ENCODE measurements at regions not wholly inside any gene's neighbourhood (a gene's known extent, or its start where the extent isn't known, plus 50 kb on each side); places are given as distances from the start of the nearest gene placed in this dataset.

DNA sequence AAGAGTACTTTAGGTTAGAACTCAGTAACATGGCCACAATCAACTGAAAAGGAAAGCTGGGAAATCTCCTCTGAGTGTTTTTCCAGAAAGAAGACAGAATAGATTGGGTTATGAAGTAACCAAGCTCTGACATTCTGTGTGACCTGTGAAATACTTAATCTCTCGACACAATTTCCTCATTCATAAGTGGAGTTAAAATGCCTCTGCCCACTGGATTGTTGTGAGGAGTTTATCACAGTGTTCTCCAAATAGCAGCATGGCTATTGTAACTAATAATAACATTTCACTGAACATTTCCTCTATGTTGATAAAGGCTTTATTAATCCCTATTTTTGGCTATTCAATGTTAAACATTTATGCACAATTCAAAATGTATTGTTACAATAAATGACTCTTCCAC, 311.0 kb downstream of the GABRB2 start:
- DNase-seq, result no peak

DNA sequence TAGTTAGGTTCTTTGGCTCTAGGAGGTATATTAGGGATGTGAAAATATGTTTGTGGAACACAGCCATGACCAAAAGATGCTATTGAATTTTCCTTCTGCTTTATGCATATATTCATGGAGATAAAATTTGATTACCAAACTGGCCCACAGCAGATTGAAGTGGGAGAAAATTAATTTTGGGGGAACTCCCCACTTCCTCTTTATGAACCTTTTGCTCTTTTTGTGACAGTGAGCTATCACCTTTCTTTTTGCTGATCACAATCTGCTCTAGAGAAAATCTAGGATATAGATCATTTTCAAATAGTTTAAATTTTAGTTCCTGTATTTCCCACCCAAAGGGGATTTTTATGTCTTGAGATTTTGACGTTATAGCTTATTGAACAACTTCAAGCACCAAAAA, 313.0 kb downstream of the GABRB2 start:
- no peak for DNase-seq

DNA sequence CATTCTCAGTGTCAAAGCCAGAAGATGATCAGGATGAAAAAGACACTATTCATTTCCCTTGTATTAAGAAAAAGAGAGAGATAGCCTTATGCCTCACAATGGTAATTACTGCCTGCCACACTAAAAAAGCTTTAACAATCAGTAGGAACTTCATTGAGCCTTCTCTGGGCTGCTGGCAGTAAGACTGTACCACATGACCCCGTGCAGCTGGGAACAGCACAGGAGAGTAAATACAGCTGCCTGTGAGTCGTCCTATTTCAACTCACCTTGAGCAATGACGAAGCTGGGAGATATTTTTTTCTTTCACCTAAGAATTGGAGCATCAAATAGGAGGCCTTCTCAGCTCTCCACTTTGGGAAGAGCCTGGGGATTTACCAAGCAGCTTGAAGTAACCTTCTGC, 316.3 kb downstream of the GABRB2 start:
- peak; percentile 48 to 79 (median 78) for DNase-seq

DNA sequence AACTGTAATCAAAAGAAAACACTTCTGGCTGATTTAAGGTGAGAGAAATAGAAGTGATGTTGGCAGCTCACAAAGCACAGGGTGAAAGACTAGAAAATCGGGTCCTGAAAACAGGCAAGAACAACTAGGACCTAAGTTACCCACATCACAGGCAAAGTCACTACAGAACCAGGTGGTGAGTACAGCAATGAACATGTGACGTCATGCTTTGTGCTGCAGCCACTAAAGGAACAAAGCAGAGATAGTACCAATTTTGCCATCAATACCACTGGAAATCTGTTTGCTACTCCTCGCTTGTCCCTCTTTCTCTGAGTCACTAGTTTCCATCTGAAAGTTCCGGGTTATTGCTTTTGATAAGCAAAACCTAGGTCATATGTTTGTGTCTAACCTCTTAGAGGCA, 326.7 kb downstream of the GABRB2 start:
- no peak for DNase-seq

DNA sequence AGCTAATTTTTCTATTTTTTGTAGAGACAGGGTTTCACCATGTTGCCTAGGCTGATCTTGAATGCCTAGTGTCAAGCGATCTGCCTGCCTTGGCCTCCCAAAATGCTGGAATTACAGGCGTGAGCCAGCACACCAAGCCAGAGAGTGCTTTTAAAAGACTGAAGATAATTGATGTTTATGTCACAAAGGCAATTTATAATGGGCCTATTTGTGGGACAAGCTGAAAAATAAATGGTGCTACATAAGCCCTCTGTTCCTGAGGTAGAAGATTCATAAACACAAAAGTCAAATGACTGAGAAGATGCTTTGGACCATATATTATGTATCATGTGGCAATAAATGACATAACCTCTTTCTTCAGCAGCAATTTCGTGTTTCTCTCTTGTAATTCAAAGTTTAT, 329.6 kb downstream of the GABRB2 start:
- peak in 1 of 3 experiments; percentile 25 for DNase-seq

DNA sequence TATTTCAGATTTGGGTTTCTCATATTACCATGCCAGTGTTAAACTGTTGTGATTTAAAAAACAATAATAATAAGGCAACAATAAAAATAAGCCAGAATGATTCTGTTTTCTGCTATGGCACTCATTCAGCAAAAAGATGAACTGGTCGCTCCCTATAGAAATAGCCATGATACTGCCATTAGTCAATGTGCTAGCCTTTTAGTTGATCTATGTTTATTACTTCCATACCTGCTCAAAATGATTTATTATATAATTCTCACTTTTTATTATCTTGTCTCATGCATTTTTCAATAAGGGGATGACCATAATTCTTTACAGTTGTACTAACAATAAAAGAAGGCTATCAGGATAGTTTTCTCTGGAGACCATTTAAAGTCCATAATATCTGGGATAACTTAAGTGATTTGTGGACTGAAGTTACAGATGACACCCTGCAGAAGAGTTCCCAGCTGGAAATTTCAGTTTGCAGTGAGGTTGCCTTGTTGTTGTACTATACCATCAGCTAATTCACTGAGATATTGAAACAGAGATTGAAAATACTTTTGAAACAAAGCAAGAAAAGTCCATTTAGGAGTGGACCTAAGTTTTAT, 334.3 kb downstream of the GABRB2 start:
- DNase-seq, result no peak

DNA sequence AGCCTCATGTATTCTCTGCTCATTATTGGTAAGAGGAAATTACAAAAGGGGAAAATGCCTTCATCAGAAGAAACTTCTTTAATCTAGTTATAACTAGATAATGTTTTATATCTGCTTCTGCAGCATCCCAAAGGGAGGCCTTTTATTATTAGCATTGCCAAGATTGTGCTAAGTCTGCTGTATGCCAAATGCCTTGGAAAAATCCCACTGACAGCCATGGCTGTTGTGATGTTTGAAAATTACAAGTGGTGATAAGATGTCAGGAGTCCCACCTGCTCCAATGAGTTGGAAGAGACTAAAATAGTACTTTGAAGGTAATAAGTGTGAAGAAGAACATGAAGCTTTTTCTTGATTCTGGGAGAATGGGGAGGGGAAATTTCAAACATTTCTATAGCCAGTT, 345.0 kb downstream of the GABRB2 start:
- no peak for DNase-seq

DNA sequence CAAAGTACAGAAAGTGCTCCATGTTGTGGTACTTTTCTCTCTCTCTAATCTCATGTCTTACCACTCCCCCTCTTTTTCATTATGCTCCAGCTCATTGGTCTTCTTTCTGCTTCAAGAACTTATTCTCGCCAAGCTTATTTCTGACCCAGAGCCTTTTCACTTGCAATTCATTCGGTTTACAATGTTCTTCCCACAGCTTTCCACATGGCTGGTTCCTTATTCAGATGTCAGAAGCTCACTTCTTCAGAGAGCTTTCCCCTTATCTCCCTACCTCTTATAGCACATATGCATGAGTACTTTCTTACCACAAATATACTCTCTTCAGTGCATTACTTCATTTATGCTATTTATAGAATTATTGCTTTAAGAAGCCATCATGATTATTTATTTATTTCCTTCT, 338.8 kb upstream of the ATP10B start:
- DNase-seq, result peak in 2 of 3 experiments; percentile 2 to 17

DNA sequence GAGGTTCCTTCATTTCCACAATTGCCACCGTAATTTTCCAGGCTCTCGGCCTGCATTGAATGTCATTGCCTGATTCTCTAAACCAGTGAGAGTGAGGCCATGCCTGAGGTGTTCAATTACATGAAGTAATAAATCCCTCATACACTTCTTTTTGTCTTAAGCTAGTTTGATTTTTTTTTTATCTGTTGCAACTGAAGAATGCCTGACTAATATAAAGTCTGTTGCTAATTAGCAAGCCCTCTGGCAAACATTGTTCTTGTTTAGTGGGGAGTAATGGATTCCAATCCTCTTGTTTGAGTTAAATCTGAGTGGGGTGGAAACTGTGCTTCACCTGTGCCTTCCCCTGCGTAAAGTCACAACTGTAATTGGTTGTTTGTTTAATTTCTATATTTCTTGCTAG, 338.1 kb upstream of the ATP10B start:
- DNase-seq, result peak in 1 of 3 experiments; percentile 28

DNA sequence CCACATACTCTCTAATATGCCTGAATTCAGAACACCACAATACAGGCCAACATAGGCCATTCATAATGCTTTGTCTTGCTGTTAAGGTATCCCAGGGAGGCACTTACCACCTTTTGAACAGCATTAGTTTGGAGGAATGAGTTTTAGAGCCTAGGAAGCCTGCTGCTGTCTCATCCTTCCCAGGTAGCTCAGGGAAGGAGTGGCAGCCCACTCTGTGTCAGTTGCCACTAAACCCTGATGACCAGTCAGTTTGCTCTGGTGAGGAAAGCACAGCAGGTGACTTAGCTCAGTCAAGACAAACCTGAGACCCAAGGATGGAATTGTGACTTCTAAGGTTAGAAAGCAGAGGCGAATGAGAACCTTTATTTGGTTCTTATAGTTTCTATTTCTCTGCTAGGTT, 337.4 kb upstream of the ATP10B start:
- no peak for DNase-seq

DNA sequence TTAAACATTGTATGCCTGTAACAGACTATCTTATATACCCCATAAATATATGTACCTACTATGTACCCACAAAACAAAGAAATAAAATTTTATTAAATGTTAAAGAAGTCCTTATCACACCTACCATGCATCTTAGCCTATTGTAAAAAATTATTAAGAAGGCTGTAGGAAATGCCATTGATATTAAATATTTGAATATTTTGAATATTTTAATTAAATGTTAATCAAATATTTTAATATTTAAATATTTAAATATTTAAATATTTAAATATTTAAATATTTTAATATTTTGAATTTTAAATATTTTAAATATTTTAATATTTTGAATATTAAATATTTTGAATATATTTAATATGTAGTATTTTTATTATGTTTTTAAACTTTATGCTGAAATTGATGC, 331.5 kb upstream of the ATP10B start:
- DNase-seq, result no peak

DNA sequence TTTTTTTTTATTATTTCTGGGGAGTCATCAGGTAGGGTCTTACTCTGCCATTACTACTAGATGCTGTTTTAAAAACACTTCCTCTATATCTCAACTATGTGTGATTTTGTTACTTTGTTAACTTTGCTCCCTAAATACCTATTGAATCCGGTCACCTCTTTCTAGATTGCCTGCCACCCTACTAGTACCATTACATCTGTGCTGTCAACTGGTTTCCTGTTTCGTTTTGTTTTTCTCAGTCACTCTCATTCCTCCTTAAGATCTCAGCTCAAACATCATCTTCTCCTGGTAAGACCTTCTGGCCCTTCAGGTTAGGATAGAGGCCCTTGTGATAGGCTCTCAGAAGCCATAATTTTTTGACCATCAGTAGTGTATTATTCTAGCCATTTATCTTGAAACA, 324.2 kb upstream of the ATP10B start:
- no peak for DNase-seq

DNA sequence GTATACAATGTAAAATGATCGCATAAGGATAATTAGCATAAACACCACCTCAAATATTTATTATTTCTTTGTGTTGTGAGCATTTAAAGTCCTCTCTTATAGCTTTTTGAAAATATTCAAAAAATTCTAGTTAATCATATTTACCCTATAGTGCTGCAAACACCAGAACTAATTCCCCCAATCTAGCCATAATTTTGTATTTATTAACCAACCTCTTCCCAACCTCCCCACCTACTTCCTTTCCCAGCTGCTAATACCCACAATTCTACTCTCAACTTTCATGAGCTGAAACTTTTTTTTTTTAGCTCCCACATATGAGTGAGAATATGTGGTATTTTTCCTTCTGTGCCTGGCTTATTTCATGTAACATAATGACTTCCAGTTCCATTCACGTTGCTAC, 317.8 kb upstream of the ATP10B start:
- DNase-seq, result no peak

DNA sequence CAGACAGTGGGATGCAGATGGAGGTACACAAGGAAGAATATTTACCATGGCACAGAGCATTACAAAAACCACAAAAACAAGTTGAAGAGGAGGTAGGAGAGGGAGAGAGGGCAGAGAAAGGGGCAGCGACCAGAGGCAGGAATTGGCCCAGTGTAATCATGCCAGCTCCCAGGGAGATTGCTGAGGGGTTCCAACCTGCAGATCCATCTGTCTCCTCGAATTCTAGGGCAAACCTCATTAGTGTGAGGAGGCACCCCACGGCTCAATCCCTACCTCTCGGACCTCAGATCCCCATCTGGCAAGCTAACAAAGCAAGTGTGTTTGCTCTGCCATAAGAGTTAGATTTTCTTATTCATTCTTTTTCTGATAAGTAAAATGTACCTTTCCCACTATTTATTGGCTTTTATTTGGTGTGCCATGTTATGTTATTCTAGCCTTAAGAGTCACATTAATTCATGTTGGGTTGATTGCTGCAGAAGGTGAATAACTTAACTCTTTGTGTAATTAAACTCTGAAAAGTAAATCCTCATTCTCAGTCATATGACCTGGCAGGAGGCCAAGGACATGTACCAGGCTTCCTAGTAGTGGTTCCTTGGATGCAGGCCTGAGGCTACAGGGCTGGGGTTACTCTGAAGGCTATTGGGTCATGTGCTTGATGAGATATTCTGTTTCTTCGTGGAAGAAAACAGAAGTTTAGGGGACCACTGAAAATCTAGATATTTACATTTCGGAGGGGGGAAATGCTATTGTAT, 315.2 kb upstream of the ATP10B start:
- DNase-seq, result peak; percentile 5 to 65 (median 30)

DNA sequence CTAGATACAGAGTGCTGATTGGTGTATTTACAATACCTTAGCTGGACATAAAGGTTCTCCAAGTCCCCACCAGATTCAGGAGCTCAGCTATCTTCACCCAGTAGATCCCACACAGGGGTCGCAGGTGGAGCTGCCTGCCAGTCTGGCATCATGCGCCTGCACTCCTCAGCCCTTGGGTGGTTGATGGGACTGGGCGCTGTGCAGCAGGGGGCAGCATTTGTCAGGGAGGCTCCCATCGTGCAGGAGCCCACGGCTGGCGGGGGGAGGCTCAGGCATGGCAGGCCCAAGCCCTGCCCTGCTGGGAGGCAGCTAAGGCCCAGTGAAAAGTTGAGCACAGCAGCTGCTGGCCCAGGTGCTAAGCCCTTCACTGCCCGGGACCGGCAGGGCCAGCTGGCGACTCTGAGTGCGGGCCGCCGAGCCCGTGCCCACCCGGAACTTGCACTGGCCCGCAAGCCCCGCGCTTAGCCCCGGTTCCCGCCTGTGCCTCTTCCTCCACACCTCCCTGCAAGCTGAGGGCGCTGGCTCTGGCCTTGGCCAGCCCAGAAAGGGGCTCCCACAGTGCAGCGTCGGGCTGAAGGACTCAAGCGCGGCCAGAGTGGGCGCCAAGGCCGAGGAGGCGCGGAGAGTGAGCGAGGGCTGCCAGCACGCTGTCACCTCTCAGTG, 314.1 kb upstream of the ATP10B start:
- no peak for DNase-seq

DNA sequence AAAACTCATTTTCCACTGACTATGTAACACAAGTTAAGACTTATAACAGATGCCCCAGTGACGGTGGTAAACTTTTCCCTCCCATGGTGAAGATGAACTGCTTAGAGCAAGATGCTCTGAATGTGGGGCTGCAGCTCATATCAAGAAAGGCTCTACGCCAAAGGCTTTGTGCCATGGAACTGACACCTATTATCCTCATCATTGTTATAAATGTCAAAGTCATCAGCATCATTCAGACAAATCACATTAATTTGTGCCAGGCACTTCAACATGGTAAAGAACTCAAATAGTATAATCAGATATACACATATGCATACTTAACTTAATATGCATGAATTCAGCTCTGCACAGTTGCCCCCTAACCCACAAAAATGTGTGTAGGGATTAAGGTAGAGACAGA, 305.9 kb upstream of the ATP10B start:
- no peak for DNase-seq

DNA sequence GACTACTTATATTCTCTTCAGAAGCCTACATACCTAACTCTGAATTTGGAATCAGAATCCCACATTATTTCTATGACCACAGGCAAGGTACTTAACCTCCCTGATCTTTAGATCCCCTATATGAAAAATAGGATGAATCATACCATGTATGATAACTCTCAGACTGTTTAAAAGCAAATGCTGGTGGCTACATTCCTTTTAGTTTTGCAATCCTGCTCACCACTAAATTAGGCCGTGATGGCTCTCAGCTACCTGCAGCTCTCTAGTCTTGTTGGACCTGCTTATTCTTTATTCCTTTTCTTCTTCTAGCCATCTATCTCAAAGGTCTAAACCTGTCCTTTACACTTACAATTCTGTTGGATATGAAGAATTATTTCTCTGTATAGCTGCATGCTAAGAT, 303.4 kb upstream of the ATP10B start:
- no peak for DNase-seq

DNA sequence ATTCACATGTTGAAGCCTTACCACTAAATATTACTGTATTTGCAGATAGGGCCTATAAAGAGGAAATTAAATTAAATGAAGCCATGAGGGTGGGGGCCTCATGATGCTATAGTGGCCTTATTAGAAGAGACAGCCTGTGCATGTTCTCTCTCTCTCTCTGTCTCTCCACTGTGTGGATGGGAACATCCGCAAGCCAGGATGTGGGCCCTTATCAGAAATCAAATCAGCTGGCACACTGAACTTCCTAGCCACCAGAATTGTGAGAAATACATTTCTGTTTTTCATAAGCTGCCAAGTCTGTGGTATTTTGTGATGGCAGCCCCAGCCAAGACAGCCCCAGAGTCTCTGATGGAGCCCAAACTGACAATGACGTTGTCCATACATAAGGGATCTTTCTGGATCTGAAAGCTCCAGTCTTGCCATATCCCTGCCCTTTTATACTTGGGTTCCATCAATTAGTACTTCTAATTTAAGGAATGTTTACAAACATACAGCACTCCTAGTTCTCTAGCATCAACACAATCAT, 300.5 kb upstream of the ATP10B start:
- DNase-seq, result no peak

DNA sequence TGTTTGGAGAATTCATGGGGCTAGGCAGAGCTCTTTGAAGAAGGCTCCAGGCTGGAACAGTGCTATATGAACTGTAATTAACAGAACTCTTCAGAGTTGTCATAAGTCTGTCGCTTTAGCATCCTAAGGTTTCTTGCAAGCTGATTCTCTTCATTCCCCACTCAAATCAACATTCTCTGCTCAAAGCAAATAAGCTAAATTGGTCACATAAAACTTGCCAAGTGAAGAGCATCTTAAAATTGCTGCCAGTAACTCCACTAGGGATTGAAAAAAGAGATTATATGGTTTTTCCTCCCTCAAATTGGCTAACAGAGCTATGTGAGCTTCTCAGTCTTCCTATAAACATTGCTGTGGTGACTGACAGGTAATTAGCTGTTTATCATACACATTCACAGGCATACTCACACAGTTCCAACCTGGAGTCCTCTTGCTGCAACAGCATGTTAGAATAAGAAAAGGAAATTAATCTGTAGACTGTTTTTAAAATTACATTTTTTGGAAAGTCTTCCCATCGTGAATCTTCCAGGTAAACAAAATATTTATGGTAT, 298.5 kb upstream of the ATP10B start:
- DNase-seq, result peak in 1 of 3 experiments; percentile 17

DNA sequence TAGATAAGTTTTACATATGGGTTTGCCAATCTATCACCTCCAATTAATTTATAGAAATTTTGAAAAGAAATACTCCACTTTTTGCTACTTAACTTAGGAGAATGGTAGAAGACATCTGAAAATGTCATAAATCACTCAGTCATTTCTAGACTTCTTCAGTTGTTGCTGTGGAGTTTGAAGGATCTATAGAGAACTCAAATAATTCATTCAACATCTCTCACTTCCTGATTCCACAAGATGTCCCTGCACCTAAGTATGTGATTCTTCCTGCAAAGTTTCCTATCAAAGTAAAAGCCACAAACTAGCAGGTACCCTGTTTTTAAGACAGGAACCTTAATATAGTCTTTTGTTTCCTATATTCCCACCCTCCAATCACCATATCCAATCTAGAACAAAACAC, 297.1 kb upstream of the ATP10B start:
- DNase-seq, result no peak

DNA sequence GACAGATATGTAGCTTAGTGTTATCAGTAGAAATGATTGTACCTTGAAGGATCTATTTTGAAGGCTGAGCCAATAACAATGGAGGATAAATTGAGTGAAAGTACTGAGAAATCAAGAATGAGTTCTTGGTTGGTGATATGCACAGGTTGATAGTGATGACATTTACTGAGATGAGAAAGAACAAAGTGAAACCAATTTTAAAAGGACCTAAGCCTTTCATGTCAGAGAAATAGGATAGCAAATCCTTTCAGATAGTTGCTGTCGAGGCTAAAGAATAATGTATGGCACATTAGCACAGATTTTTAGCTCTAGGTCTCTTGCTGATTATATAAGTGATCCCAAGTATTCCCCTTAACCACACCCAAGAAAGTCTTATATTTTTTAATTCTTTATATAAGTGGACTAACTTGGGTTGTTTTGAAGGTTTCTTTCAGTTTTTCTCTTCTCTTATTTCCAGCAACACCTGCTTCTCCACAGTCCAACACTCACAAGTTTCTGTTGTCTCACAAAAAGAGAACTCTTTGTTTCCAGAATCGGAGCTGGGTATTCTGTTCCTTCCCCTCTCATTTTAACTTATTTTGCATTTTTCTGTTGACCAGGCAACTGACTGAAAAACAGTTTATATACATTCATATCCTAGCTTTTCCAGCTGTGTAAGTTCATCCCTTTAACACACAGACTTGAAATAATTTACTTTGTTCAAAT, 286.9 kb upstream of the ATP10B start:
- DNase-seq, result no peak

DNA sequence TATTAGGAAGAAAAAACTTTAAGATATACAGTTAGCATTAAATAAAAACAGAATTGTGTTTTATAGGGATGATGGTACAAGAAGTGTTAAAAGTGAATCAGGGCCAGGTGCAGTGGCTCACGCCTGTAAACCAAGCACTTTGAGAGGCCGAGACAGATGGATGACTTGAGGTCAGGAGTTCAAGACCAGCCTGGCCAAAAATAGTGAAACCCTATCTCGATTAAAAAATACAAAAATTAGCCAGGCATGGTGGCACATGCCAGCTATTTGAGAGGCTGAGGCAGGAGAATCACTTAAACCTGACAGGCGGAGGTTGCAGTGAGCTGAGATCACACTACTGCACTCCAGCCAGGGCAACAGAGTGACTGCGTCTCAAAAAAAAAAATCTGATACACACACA, 282.9 kb upstream of the ATP10B start:
- no peak for DNase-seq

DNA sequence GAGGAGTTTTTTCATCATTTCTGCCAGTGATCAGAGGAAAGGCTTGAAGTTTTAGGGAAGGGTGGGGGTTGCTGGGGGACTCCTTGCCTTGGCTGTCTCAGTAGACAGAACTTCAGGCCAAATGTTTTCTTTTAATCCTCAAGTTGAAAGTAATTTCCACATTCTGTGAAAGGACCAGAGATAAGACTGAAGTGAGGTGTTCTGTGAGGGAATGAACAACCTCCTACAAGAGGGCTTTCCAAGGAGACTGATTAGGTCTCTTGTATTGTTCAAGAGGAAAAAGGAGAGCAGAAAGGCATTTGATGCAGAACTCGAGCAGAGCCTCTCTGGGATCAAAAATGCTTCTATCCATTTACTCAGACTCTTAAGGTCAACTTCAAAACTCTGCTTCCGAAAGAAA, 282.1 kb upstream of the ATP10B start:
- no peak for DNase-seq
